Keratinocyte (primary cell): ENCODE measurements at regions not wholly inside any gene's neighbourhood (a gene's known extent, or its start where the extent isn't known, plus 50 kb on each side); places are given as distances from the start of the nearest gene placed in this dataset.

Experiments used
- DNase-seq: peaks from one replicate; pipeline ENCODE4 v3.0.0-alpha.2; 2011; ENCODE audit warnings: low read depth, missing footprints, low spot score
- FAIRE-seq: peaks from 2 replicates; lab custom pipeline; 2011; peaks lifted over from hg19 to GRCh38; lab: Jason Lieb, UNC
- H2AFZ ChIP-seq: 2 replicates; pipeline ENCODE4 v1.6.0; 2012; ENCODE audit warnings: low read length, control low read depth, inconsistent platforms; ENCODE audit not compliant: control insufficient read depth
- H3K27ac ChIP-seq: 2 replicates; pipeline ENCODE4 v1.5.1; 2011; ENCODE audit warnings: low read length; ENCODE audit not compliant: control insufficient read depth, insufficient read depth
- H3K27me3 ChIP-seq: 3 replicates; pipeline ENCODE4 v1.6.0; 2011; ENCODE audit warnings: low read length; ENCODE audit not compliant: control insufficient read depth, insufficient read depth; ENCODE audit errors: extremely low read depth
- H3K36me3 ChIP-seq, 2 experiments: 2 replicates in 1 of 2; 3 replicates in 1 of 2; pipeline ENCODE4 v1.5.1; 2011; ENCODE audit warnings: low read length in 2 of 2, mild to moderate bottlenecking in 1 of 2; ENCODE audit not compliant: control insufficient read depth in 2 of 2, insufficient read depth in 2 of 2; ENCODE audit errors: extremely low read depth in 1 of 2
- H3K4me1 ChIP-seq: 3 replicates; pipeline ENCODE4 v1.5.1; 2011; ENCODE audit warnings: low read length; ENCODE audit not compliant: control insufficient read depth, insufficient read depth; ENCODE audit errors: extremely low read depth
- H3K4me2 ChIP-seq: 3 replicates; pipeline ENCODE4 v1.6.0; 2011; ENCODE audit warnings: low read depth, low read length; ENCODE audit not compliant: control insufficient read depth, insufficient read depth; ENCODE audit errors: extremely low read depth
- H3K4me3 ChIP-seq, 3 experiments: fragments of 200-600 bp in 1 of 3; sonication (generic) in 1 of 3; 2 replicates in 2 of 3; 3 replicates in 1 of 3; pipeline ENCODE4 v1.5.1; 2011 to 2016; ENCODE audit warnings: low read length in 3 of 3, mild to moderate bottlenecking in 3 of 3, control low read depth in 2 of 3, inconsistent platforms in 1 of 3, low read depth in 1 of 3, mixed read lengths in 1 of 3, mixed run types in 1 of 3, moderate library complexity in 1 of 3; ENCODE audit not compliant: control insufficient read depth in 2 of 3, insufficient read depth in 2 of 3; ENCODE audit errors: extremely low read depth in 1 of 3
- H3K79me2 ChIP-seq: 2 replicates; pipeline ENCODE4 v1.6.0; 2012; ENCODE audit warnings: low read length; ENCODE audit not compliant: control insufficient read depth, insufficient read depth
- H3K9ac ChIP-seq: 3 replicates; pipeline ENCODE4 v1.6.0; 2011; ENCODE audit warnings: low read length; ENCODE audit not compliant: control insufficient read depth, insufficient read depth; ENCODE audit errors: extremely low read depth
- H3K9me1 ChIP-seq: 3 replicates; pipeline ENCODE4 v1.6.0; 2011; ENCODE audit warnings: low read length; ENCODE audit not compliant: control insufficient read depth, insufficient read depth; ENCODE audit errors: extremely low read depth
- H3K9me3 ChIP-seq: 2 replicates; pipeline ENCODE4 v1.5.1; 2012; ENCODE audit warnings: low read depth, low read length; ENCODE audit not compliant: control insufficient read depth
- H4K20me1 ChIP-seq: 3 replicates; pipeline ENCODE4 v1.6.0; 2011; ENCODE audit warnings: low read length; ENCODE audit not compliant: control insufficient read depth, insufficient read depth; ENCODE audit errors: extremely low read depth
- CTCF ChIP-seq, 3 experiments: IDR thresholded peaks in 1 of 3; conservative IDR thresholded peaks in 1 of 3; optimal IDR thresholded peaks in 1 of 3; 2 replicates in 2 of 3; 3 replicates in 1 of 3; pipeline versions ENCODE3 to v1.5.1; 2011; ENCODE audit warnings: low read length in 3 of 3, mild to moderate bottlenecking in 3 of 3, moderate library complexity in 2 of 3, control low read depth in 1 of 3, inconsistent platforms in 1 of 3; ENCODE audit not compliant: insufficient read depth in 2 of 3; ENCODE audit errors: extremely low read depth in 1 of 3
- EZH2 ChIP-seq: IDR thresholded peaks from one replicate; pipeline ENCODE4 v1.6.1; 2012; ENCODE audit warnings: inconsistent platforms, mild to moderate bottlenecking, low read length, moderate library complexity
- dilution Hi-C: fragments of 300-500 bp; cut with MboI; formaldehyde crosslinking; loops from one replicate; pipeline ENCODE4 v1.7.0; 2020; ENCODE audit warnings: low sequenced_read_pairs; ENCODE audit not compliant: extremely low pct_ligation_motif_present

GRCh38 chr20:60516442-60516841 is 558.2 kb downstream of the CDH26 start:
- no peak overlapping the region for H3K4me2 ChIP-seq
- no peak overlapping the region for H3K9ac ChIP-seq
- dilution Hi-C loops, result no loop called here
- H3K27me3 ChIP-seq, result no peaks in the 10 kb centered on the region
- H4K20me1 ChIP-seq, result no peaks in the 10 kb centered on the region
- no peak for TF ChIP-seq CTCF (optimal IDR thresholded peaks at IDR 0.05 in 1 of 3, IDR thresholded peaks at IDR 0.05 in 1 of 3, conservative IDR thresholded peaks at IDR 0.05 in 1 of 3; ENCODE audit: extremely low read depth in 1 of 3, insufficient read depth in 2 of 3, low read length in 3 of 3)
- no peak for TF ChIP-seq EZH2
- H3K4me3 ChIP-seq, result no peak overlapping the region
- H3K36me3 ChIP-seq, result no peaks in the 10 kb centered on the region
- no peak overlapping the region for H2AFZ ChIP-seq
- DNase-seq (no peak), FAIRE-seq (no peak)
- H3K27ac ChIP-seq, result no peak overlapping the region
- H3K9me1 ChIP-seq, result no peaks in the 10 kb centered on the region
- H3K4me1 ChIP-seq, result peaks cover 14% of the 10 kb centered on the region
- H3K9me3 ChIP-seq, result no peaks in the 10 kb centered on the region
- H3K79me2 ChIP-seq, result no peaks in the 10 kb centered on the region

- dilution Hi-C loops, result no loop called here
- Histone ChIP-seq H3K4me3 (no peak overlapping the region), H3K4me2 (no peak overlapping the region), H3K9me1 (no peaks in the 10 kb centered on the region), H4K20me1 (no peaks in the 10 kb centered on the region), H3K9me3 (no peaks in the 10 kb centered on the region), H3K27ac (no peak overlapping the region), H3K27me3 (no peaks in the 10 kb centered on the region), H3K36me3 (no peaks in the 10 kb centered on the region), H3K9ac (no peak overlapping the region), H3K79me2 (no peaks in the 10 kb centered on the region), H2AFZ (no peak overlapping the region), H3K4me1 (peaks cover 2% of the 10 kb centered on the region)
- DNase-seq (no peak), FAIRE-seq (no peak)
- TF ChIP-seq EZH2 (no peak), CTCF (optimal IDR thresholded peaks at IDR 0.05 in 1 of 3, IDR thresholded peaks at IDR 0.05 in 1 of 3, conservative IDR thresholded peaks at IDR 0.05 in 1 of 3; ENCODE audit: extremely low read depth in 1 of 3, insufficient read depth in 2 of 3, low read length in 3 of 3) (no peak)
Observed at GRCh38 chr20:60518022-60518421, 559.8 kb downstream of the CDH26 start.
